Epithelial cell of esophagus (primary cell): ENCODE measurements at regions not wholly inside any gene's neighbourhood (a gene's known extent, or its start where the extent isn't known, plus 50 kb on each side); places are given as distances from the start of the nearest gene placed in this dataset.

Experiments used
- DNase-seq: peaks from one replicate; pipeline ENCODE4 v3.0.0; 2010; ENCODE audit warnings: low read depth
- H3K4me3 ChIP-seq: 2 replicates; pipeline ENCODE4 v1.5.1; 2011; ENCODE audit warnings: mild to moderate bottlenecking, low read length, control low read depth
- CTCF ChIP-seq: IDR thresholded peaks from 2 replicates; pipeline ENCODE4 v1.5.1; 2011; ENCODE audit warnings: low read depth, mild to moderate bottlenecking, low read length, control low read depth, inconsistent platforms; ENCODE audit not compliant: insufficient read depth; ENCODE audit errors: missing control alignments

- no peak for DNase-seq
- H3K4me3 ChIP-seq, result no peak overlapping the region
- TF ChIP-seq CTCF, result no peak
Observed at GRCh38 chr2:189362283-189362682, 79.0 kb upstream of the WDR75 start.

- TF ChIP-seq CTCF, result no peak
- H3K4me3 ChIP-seq, result no peak overlapping the region
- peak; percentile 81 for DNase-seq
Observed at GRCh38 chr2:189363559-189363958, 77.7 kb upstream of the WDR75 start.

DNA sequence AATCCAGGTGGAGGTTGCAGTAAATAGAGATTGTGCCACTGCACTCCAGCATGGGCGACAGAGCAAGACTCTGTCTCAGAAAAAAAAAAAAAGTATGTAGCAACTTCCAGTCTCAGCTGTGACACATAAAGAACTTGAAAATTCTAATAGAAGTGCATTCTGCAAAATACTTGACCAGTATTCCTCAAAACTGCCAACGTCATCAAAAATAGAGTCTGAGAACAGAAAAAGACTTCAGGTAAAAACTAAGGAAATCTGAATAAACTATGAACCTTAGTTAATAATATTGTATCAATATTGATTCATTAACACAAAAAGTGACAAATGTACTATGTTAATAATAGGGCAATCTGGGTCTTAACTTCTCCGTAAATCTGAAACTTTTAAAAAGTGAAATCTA lies 76.7 kb upstream of the WDR75 start:
- DNase-seq, result no peak
- TF ChIP-seq CTCF, result no peak
- no peak overlapping the region for H3K4me3 ChIP-seq

DNA sequence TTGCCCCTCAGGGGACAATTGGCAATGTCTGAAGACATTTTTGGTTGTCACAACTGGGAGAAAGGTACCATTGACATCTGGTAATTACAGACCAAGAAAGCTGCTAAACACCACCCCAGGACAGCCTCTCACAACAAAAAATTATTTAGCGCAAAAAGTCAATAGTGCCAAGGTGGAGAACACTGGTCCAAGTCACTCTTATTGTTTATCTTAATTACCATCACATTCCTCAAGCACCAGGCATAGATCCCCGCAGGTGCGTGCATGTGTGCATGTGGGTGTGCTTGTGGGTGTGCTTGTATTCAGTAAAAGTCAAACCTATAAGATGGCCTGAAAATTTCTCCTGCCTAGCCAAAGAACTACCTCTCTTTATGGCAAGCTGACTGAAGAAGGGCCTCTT lies 74.9 kb upstream of the WDR75 start:
- no peak for DNase-seq
- no peak for TF ChIP-seq CTCF
- no peak overlapping the region for H3K4me3 ChIP-seq

- TF ChIP-seq CTCF, result no peak
- no peak overlapping the region for H3K4me3 ChIP-seq
- DNase-seq, result no peak
Observed at GRCh38 chr2:189367343-189367742, 73.9 kb upstream of the WDR75 start.

- TF ChIP-seq CTCF, result no peak
- H3K4me3 ChIP-seq, result no peak overlapping the region
- peak; percentile 80 for DNase-seq
Observed at GRCh38 chr2:189369566-189369965, 71.7 kb upstream of the WDR75 start.

GRCh38 chr2:189370719-189371118 lies 70.6 kb upstream of the WDR75 start:
- no peak for TF ChIP-seq CTCF
- peak; percentile 77 for DNase-seq
- no peak overlapping the region for H3K4me3 ChIP-seq
